ENCODE measurements at regions not wholly inside any gene's neighbourhood (a gene's known extent, or its start where the extent isn't known, plus 50 kb on each side); places are given as distances from the start of the nearest gene placed in this dataset.

DNA sequence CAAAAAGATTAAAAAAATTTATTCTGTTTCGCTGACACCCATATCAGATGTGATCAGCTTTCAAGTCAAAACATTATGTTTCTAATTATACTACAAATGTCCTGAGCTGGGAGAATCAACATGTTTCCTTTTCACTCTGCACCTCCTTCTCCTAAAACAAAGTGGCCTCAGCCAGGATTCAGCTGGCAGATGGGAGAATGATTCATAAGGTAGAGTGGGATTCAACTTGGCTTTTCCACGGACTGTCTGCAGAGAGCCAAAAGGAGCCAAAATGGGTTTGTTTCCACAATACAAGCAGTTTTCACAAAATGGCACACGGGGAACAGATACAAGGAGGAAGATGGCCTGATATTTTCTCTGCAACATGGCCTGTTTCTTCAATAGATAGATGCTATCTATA is 376.5 kb upstream of the PRKCQ start:
- peaks cover 0 to 8% (median 0%) of the 10 kb centered on the region in 12 donors for H3K4me1 ChIP-seq
- H3K9me3 ChIP-seq, result no peaks in the 10 kb centered on the region
- no peak overlapping the region for H3K4me3 ChIP-seq
- ATAC-seq (no peak), DNase-seq (no peak)
- TF ChIP-seq, protein P1, sequence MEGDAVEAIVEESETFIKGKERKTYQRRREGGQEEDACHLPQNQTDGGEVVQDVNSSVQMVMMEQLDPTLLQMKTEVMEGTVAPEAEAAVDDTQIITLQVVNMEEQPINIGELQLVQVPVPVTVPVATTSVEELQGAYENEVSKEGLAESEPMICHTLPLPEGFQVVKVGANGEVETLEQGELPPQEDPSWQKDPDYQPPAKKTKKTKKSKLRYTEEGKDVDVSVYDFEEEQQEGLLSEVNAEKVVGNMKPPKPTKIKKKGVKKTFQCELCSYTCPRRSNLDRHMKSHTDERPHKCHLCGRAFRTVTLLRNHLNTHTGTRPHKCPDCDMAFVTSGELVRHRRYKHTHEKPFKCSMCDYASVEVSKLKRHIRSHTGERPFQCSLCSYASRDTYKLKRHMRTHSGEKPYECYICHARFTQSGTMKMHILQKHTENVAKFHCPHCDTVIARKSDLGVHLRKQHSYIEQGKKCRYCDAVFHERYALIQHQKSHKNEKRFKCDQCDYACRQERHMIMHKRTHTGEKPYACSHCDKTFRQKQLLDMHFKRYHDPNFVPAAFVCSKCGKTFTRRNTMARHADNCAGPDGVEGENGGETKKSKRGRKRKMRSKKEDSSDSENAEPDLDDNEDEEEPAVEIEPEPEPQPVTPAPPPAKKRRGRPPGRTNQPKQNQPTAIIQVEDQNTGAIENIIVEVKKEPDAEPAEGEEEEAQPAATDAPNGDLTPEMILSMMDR (IDR thresholded peaks at IDR 0.05), result no peak
- no peak for TF ChIP-seq POLR2A (IDR thresholded peaks at IDR 0.05)
- no peaks in the 10 kb centered on the region for H3K36me3 ChIP-seq
- H3K27me3 ChIP-seq, result no peaks in the 10 kb centered on the region
- intact Hi-C loops (cut with DNase I), result no loop called here
- H3K27ac ChIP-seq, result no peak overlapping the region
- WGBS, 4 donors, result 71 to 78% (median 72%) methylated on average over 3 of the region's 3 CpGs

DNA sequence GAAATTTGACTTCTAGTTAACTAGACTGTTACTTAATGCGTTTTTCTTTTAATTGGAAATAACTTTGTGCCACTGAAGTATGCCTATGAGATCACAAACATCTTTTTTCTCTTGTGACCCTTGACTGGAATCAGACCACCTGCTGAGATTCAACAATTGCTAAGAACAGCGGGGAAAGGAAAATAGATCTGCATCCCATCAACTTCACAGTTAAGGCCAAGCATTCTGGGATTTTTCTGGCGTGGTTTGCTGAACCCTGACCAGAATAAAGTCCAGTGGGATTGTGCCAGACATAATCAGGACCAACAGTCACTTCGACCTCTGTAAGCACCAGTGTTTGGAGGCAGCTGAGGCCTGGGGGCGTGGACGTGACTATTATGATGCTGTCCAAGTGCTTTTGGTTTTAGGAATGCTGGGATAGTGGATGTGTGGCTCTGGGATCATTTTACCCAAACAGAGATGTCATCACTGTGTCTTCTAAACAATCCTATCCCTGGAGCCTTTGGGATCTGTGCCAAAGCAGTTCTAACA is 373.3 kb upstream of the PRKCQ start:
- Histone ChIP-seq H3K36me3 (no peaks in the 10 kb centered on the region), H3K4me1 (peaks cover 0 to 7% (median 0%) of the 10 kb centered on the region in 12 donors), H3K4me3 (no peak overlapping the region), H3K27ac (no peak overlapping the region), H3K9me3 (no peaks in the 10 kb centered on the region), H3K27me3 (no peaks in the 10 kb centered on the region)
- TF ChIP-seq, protein P1 (IDR thresholded peaks at IDR 0.05), result no peak
- no peak for TF ChIP-seq POLR2A (IDR thresholded peaks at IDR 0.05)
- intact Hi-C loops (cut with DNase I), result no loop called here
- WGBS, 4 donors, result 58 to 70% (median 66%) methylated on average over 6 of the region's 6 CpGs
- ATAC-seq (peak in 1 of 4 donors; percentile 46), DNase-seq (peak in 1 of 5 donors; percentile 43)

DNA sequence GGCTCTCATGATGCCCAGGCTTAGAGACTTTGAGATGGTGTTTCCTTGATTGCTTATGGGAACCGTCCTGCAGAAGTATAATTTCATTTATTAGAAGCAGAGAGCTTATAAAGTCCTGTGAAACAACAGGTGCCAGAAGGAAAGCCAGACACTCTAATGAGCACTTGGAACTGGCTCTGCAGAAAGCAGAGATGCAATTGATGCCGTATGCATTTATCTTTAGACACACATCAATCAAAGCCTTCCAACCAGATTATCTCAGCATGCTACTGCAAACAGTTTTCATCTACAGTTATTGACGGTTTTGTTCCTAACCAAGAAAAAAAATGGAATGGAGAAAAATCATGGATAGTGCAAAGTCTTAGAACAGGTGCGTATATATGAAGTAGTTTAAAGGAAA is 371.7 kb upstream of the PRKCQ start:
- intact Hi-C loops (cut with DNase I), result no loop called here
- 74 to 79% (median 78%) methylated on average over 4 of the region's 4 CpGs for WGBS, 4 donors
- Histone ChIP-seq H3K9me3 (no peaks in the 10 kb centered on the region), H3K4me1 (no peaks in the 10 kb centered on the region), H3K4me3 (no peak overlapping the region), H3K36me3 (no peaks in the 10 kb centered on the region), H3K27me3 (no peaks in the 10 kb centered on the region), H3K27ac (no peak overlapping the region)
- DNase-seq (no peak), ATAC-seq (no peak)
- TF ChIP-seq POLR2A (IDR thresholded peaks at IDR 0.05), result no peak
- TF ChIP-seq, protein P1 (IDR thresholded peaks at IDR 0.05), result no peak

DNA sequence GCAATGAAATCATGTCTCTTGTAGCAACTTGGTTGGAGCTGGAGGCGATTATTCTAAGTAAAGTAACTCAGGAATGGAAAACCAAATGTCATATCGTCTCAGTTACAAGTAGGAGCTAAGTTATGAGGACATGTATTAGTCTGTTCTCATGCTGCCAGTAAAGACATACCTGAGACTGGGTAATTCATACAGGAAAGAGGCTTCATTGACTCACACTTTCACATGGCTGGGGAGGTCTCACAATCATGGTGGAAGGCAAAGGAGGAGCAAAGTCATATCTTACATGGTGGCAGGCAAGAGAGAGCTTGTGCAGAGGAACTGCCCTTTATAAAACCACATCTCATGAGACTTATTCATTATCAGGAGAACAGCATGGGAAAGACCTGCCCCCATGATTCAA is 370.1 kb upstream of the PRKCQ start:
- Histone ChIP-seq H3K4me3 (no peak overlapping the region), H3K36me3 (no peaks in the 10 kb centered on the region), H3K9me3 (no peaks in the 10 kb centered on the region), H3K27me3 (no peaks in the 10 kb centered on the region), H3K27ac (no peak overlapping the region), H3K4me1 (no peaks in the 10 kb centered on the region)
- WGBS, 4 donors, result 84 to 92% (median 86%) methylated on average over 2 of the region's 2 CpGs
- DNase-seq, result no peak
- no peak for ATAC-seq
- TF ChIP-seq POLR2A (IDR thresholded peaks at IDR 0.05), result no peak
- TF ChIP-seq, protein P1 (IDR thresholded peaks at IDR 0.05), result no peak
- intact Hi-C loops (cut with DNase I), result no loop called here
